ELR (cell line): ENCODE measurements at regions not wholly inside any gene's neighbourhood (a gene's known extent, or its start where the extent isn't known, plus 50 kb on each side); places are given as distances from the start of the nearest gene placed in this dataset.

Experiments
- DNase-seq: peaks from one replicate; pipeline ENCODE4 v3.0.0-alpha.2; 2015; ENCODE audit warnings: low read depth

DNA sequence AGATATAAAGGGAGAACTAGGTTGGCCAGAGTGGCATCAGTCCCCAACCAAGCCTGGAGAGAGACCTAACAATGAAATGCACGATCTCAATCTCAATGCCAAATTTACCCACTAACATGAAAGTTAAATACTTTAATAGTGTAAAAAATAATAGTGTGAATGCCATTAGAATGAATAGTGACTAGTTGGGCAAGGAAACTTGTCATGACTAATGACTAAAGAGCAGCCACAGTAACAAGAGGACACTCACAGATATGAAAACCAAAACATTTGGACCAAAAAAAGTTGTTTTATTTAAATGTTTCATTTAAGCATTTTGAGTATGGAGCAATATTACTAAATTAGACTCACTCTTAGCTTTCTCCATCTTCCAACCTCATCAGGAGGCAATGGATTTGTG is 1853.8 kb downstream of the EFNA5 start:
- peak; percentile 17 for DNase-seq

DNA sequence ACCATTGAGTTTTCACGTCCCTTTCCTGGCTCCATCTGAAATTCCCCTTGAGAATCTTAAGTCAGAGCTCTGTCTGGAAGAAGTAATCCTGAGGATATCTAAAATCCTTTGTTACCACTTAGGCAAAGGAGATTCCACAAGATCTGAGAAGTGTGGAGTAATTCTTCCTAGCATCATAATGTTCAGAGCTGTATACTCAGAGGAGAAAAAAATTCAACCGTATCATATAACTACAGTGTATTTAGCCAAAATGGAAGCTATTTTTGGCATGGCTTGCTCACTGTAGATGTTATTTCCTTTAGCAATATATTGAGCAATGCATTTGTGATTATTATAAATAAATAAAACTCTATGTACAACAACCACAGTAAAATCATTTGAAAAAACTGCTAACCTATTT is 1858.4 kb downstream of the EFNA5 start:
- DNase-seq = no peak

GRCh38 chr5:105807951-105808350 is 1862.8 kb downstream of the EFNA5 start:
- DNase-seq = no peak

- no peak for DNase-seq
These were observed 1863.4 kb downstream of the EFNA5 start for GRCh38 chr5:105807290-105807689.

DNA sequence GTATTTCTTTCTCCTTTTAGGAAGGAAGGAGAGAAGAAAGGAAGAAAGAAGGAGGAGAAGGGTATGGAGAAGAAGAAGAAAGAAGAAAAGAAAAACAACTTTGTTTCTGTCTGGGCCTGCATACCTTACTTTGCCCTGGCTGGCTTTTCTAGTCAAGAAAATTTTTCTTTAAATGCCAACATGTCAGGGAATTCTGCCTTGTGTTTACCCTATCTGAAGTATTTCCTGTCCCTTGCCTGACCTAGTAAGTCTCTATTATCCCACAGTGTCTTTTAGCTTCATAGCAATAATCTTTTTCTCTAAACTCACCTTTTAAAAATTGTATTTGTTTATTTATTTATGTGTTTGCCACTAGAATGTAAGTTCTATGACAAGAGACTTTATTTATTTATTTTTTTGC is 1864.1 kb downstream of the EFNA5 start:
- no peak for DNase-seq

- no peak for DNase-seq
These were observed 1867.3 kb downstream of the EFNA5 start for GRCh38 chr5:105803431-105803830.

GRCh38 chr5:105794578-105794977 is 1876.2 kb downstream of the EFNA5 start:
- no peak for DNase-seq

DNA sequence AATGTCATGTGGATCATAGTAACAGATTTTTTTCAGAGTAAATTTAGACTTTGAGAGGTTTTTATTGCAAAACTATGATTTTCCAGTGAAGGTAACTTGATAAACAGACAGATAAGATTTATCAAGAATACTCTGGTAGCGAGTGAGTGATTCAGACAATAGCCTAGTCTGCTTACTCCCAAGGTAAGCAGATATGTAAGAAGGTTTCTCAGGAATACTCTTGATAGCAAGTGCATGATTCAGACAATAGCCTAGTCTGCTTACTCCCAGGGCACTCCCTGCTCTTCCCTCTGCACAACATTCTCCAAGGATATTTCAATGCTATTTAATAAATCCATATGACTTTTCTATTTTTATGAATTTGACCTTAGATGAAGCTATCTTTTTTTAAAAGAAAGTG is 1881.5 kb downstream of the EFNA5 start:
- DNase-seq = peak; percentile 13

- no peak for DNase-seq
These were observed 1886.9 kb downstream of the EFNA5 start for GRCh38 chr5:105783811-105784210.

DNA sequence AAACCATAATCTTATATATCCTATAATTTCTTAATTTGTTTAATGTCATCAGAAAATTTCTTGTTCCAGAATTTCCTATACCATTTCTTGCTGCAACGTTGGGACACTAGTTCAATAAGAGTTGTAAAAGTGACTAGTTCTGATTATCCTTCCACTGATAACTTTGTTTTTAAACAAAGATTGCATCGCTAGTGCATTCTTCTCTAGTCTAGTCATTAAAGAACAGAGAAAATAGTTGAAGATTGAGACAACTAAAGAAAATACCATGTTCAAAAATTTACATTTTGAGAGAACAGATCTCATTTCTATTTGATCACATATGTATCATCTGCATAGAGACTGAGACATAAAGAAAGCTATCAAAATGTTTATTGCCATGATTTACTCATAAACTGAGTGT is 1888.2 kb downstream of the EFNA5 start:
- DNase-seq = peak; percentile 26

DNA sequence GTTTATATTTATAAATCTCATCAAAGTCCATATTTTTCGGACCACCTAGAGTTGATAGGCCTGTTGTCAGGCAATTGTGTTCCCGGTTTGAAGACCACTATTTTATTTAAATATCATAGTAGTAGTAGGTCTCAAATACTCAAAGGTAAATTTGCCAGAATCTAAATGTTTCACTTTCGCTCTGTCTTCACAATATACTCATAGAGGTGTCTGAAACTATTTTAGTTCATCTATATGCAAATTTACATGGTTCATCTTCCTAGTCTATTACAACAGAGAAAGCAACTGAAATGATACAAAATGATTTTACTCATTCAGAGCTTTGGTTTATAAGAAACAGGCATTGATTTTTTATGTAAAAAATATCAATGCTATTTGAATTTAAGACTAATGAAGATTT is 1897.5 kb downstream of the EFNA5 start:
- DNase-seq = no peak

GRCh38 chr5:105767267-105767666 is 1903.5 kb downstream of the EFNA5 start:
- no peak for DNase-seq

DNA sequence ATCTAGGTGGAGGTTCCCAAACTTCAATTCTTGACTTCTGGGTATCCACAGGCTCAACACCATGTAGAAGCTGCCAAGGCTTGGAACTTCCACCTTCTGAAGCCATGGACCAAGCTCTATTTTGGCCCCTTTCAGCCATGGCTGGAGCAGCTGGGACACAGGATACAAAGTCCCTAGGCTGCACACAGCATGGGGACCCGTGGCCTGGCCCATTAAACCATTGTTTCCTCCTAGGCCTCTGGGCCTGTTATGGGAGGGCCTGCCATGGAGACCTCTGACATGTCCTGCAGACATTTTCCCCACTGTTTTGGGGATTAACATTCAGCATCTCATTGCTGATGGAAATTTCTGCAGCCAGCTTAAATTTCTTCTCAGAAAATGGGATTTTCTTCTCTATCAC is 1908.0 kb downstream of the EFNA5 start:
- DNase-seq = no peak

DNA sequence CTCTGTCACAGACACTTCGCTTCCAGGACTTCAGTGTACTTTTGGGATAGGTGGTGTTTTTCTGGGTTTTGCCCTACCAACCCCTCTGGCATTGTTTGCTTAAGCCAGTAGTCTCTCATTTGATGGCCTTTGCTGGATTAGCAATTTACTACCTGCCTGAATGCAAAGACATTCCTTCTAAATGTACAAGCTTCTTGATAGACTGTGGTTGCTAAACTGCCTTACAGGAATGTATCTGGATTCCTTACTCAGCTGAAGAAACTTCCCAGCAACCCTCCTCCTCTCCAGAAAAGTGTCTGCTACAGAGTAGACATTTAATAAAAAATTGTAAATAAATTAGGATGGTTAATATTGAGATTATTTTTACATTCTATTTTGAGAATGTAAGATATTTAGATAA is 1916.7 kb downstream of the EFNA5 start:
- peak; percentile 16 for DNase-seq

- DNase-seq = peak; percentile 20
These were observed 1917.9 kb downstream of the EFNA5 start for GRCh38 chr5:105752801-105753200.

- no peak for DNase-seq
These were observed 1918.8 kb downstream of the EFNA5 start for GRCh38 chr5:105751908-105752307.

DNA sequence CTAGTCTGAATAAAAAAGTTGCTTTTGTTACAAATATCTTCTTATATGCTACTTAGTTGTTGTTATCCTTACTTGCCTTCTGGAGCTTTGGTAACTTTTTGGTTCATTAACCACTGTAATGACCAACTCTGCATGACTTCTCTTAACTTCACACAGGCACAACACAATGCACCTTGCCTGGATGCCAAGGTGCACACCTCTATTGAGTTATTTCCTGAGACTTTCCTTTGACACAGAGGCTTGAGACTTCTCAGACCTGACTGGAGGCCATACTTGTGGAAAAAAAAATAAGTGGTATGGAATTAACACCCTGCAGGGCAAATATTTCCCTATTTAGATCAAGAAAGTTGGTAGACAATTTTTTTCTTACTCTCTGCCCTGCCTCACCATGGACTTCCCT is 1925.6 kb downstream of the EFNA5 start:
- no peak for DNase-seq

DNA sequence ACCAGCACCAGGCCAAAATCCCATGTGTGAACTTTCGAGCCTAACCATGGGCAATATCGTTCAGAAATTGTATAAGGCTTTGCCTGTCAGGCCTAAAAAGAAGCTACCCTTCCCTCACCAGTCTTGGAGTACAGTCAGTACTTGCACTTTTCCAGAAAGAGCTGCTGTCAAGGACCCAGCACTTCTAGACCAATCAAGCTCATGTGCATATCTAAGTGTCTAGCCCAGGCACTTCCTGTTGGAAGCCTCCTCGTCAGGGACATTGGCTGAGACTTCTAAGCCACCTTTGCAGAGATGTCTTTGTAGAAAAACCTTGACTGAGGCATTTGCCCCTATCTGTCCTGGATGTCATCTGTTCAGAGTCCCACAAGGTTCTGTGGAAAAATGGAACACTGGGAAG is 1930.5 kb downstream of the EFNA5 start:
- DNase-seq = peak; percentile 35

DNA sequence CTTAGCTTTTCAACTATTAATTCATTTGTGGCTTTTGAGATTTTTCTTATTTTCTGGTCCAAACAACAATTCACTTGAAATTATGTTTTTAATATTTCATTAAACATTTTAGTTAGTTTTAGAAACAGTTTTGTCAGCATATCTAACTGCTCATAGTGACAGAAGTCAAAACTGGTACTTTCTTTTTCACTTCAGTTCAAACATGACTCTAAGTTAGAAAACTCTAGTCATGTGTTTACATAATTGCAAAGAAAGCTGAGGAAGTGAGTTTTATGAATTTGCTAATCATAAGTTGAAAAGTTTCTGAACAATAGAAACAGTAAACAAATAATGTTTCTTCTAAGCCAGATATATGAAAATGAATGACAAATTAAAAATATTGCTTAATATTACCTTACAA is 1931.0 kb downstream of the EFNA5 start:
- no peak for DNase-seq

- no peak for DNase-seq
These were observed 1935.0 kb downstream of the EFNA5 start for GRCh38 chr5:105735704-105736103.

DNA sequence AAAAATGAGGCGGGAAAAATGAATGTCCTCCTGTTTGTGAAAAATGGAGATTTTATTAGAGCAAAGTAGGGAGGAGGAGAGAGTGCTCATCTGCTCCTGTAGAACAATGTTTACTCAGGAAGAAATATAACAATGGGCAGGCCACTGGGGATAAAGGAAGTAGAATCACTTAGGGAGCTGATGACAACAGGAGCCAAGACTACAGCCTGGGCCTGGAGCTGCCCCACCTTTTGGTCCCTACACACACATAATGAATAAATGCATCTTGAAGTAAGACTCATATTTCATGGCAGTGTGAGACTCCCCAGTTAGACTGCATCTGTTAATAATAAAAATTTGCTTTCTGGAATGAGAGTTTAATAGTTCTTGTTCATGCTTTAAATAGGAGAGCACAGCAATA is 1939.8 kb downstream of the EFNA5 start:
- no peak for DNase-seq

- DNase-seq = no peak
These were observed 1944.6 kb downstream of the EFNA5 start for GRCh38 chr5:105726093-105726492.

DNA sequence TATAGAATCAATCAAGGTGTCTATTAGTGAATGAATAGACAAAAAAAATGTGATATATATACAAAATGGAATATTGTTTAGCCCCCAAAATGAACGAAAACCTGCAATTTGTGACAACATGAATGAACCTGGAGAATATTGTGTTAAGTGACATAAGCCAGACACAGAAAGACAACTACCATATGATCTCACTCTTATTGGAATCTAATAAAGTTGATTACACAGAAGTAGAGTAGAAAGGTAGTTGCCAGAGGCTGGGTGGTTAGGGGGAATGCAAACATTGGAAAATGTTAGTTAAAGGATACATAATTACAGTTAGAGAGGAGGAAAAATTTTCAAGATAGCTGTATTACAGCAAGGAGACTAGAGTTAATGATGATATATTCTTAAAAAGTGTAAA is 1962.3 kb downstream of the EFNA5 start:
- no peak for DNase-seq

- DNase-seq = no peak
These were observed 1968.4 kb downstream of the EFNA5 start for GRCh38 chr5:105702323-105702722.

DNA sequence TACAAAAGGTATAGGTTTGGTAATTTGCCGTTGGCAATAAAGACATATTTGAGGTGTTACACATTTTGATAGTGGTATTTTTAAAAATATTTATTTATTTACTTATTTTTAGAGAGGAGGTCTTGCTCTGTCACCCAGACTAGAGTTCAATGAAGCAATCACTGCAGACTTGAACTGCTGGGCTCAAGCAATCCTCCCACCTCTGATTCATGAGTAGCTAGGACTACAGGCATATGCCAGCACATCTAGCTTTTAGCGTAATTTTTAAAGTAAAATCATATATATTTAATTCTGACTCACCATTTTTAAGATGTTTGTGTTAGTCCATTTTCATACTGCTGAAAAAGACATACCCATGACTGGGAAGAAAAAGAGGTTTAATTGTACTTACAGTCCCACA is 1974.3 kb downstream of the EFNA5 start:
- DNase-seq = peak; percentile 8
